ENCODE measurements at regions not wholly inside any gene's neighbourhood (a gene's known extent, or its start where the extent isn't known, plus 50 kb on each side); places are given as distances from the start of the nearest gene placed in this dataset.

DNA sequence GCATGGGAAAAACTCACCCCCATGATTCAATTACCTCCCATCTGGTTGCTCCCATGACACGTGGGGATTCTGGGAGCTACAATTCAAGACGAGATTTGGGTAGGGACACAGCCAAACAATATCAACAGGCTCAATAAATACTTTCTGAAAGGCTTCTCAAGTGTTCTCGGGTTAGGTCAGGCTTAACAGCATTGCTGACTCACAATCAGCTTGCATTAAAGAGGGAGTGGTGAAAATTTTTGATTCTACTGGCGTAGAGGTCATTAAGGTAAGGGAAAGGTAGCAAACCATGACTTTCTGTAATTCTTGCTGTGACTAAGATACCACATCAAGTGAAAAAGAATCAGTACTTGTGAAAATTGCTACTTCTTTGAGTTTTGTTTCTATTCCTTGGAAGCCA is 126.4 kb downstream of the JCAD start:
- no peak for TF ChIP-seq ZNF444 (CRISPR knock-in tag; IDR thresholded peaks at IDR 0.05)
- TF ChIP-seq POLR2AphosphoS5 (IDR thresholded peaks at IDR 0.05; ENCODE audit: control insufficient read depth, insufficient read depth, low read depth, low read length): no peak
- TF ChIP-seq DMBX1 (CRISPR knock-in tag; IDR thresholded peaks at IDR 0.05; ENCODE audit: borderline replicate concordance): no peak
- TF ChIP-seq, protein P1, sequence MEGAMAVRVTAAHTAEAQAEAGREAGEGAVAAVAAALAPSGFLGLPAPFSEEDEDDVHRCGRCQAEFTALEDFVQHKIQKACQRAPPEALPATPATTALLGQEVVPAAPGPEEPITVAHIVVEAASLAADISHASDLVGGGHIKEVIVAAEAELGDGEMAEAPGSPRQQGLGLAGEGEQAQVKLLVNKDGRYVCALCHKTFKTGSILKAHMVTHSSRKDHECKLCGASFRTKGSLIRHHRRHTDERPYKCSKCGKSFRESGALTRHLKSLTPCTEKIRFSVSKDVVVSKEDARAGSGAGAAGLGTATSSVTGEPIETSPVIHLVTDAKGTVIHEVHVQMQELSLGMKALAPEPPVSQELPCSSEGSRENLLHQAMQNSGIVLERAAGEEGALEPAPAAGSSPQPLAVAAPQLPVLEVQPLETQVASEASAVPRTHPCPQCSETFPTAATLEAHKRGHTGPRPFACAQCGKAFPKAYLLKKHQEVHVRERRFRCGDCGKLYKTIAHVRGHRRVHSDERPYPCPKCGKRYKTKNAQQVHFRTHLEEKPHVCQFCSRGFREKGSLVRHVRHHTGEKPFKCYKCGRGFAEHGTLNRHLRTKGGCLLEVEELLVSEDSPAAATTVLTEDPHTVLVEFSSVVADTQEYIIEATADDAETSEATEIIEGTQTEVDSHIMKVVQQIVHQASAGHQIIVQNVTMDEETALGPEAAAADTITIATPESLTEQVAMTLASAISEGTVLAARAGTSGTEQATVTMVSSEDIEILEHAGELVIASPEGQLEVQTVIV (CRISPR knock-in tag; IDR thresholded peaks at IDR 0.05; ENCODE audit: borderline replicate concordance): no peak
- TF ChIP-seq PHF20 (IDR thresholded peaks at IDR 0.05; ENCODE audit: partially characterized antibody): no peak
- TF ChIP-seq SP1 (CRISPR knock-in tag; IDR thresholded peaks at IDR 0.05): no peak
- no peak for TF ChIP-seq ZKSCAN8 (CRISPR knock-in tag; IDR thresholded peaks at IDR 0.05)
- no peak for TF ChIP-seq NFYB (IDR thresholded peaks at IDR 0.05; ENCODE audit: extremely low read depth, insufficient read length)
- TF ChIP-seq ZNF121 (CRISPR knock-in tag; conservative IDR thresholded peaks at IDR 0.05): no peak
- no peak for TF ChIP-seq POLR2AphosphoS2 (IDR thresholded peaks at IDR 0.05; ENCODE audit: low read length)
- TF ChIP-seq GABPA (tag; conservative IDR thresholded peaks at IDR 0.05; ENCODE audit: low read depth): no peak
- TF ChIP-seq RHOXF2B (CRISPR knock-in tag; conservative IDR thresholded peaks at IDR 0.05): no peak

All from K562 (cell line).